GM18507 (cell line): ENCODE measurements at regions not wholly inside any gene's neighbourhood (a gene's known extent, or its start where the extent isn't known, plus 50 kb on each side); places are given as distances from the start of the nearest gene placed in this dataset.

ENCODE experiments used
- DNase-seq: peaks from one replicate; pipeline ENCODE4 v3.0.0; 2011; ENCODE audit warnings: low read depth; ENCODE audit not compliant: insufficient read length; ENCODE audit errors: extremely low spot score
- FAIRE-seq: peaks from 2 replicates; lab custom pipeline; 2011; peaks lifted over from hg19 to GRCh38; lab: Jason Lieb, UNC

- DNase-seq, result no peak
- no peak for FAIRE-seq
Measured at GRCh38 chr6:156725712-156726111, 51.5 kb upstream of the ARID1B start.

- FAIRE-seq (peak; percentile 81), DNase-seq (no peak)
Measured at GRCh38 chr6:156720691-156721685, 56.2 kb upstream of the ARID1B start.

GRCh38 chr6:156719720-156720563 is 57.2 kb upstream of the ARID1B start:
- DNase-seq, result peak; percentile 46
- FAIRE-seq, result peak; percentile 84

GRCh38 chr6:156719395-156719719 is 57.8 kb upstream of the ARID1B start:
- DNase-seq (no peak), FAIRE-seq (no peak)

- no peak for FAIRE-seq
- no peak for DNase-seq
Measured at GRCh38 chr6:156718647-156719394, 58.4 kb upstream of the ARID1B start.

- no peak for FAIRE-seq
- DNase-seq, result no peak
Measured at GRCh38 chr6:156717542-156717941, 59.6 kb upstream of the ARID1B start.

- FAIRE-seq (no peak), DNase-seq (no peak)
Measured at GRCh38 chr6:156715839-156716238, 61.3 kb upstream of the ARID1B start.

GRCh38 chr6:156713548-156713947 is 63.6 kb upstream of the ARID1B start:
- DNase-seq, result no peak
- peak; percentile 15 for FAIRE-seq

GRCh38 chr6:156710479-156710878 is 66.7 kb upstream of the ARID1B start:
- no peak for FAIRE-seq

GRCh38 chr6:156707818-156708217 is 69.4 kb upstream of the ARID1B start:
- no peak for DNase-seq
- FAIRE-seq, result no peak

More at GRCh38 chr6:156710479-156710878, 66.7 kb upstream of the ARID1B start:
- no peak for DNase-seq

- no peak for DNase-seq
- FAIRE-seq, result no peak
Measured at GRCh38 chr6:156703719-156704118, 73.5 kb upstream of the ARID1B start.

- DNase-seq (no peak), FAIRE-seq (no peak)
Measured at GRCh38 chr6:156701966-156702365, 75.2 kb upstream of the ARID1B start.

GRCh38 chr6:156700440-156701057 is 76.6 kb upstream of the ARID1B start:
- peak; percentile 51 for FAIRE-seq
- DNase-seq, result no peak

- FAIRE-seq (peak; percentile 12), DNase-seq (no peak)
Measured at GRCh38 chr6:156699935-156700334, 77.2 kb upstream of the ARID1B start.

GRCh38 chr6:156699017-156699421 is 78.2 kb upstream of the ARID1B start:
- no peak for FAIRE-seq

GRCh38 chr6:156698239-156699016 is 78.8 kb upstream of the ARID1B start:
- peak; percentile 98 for FAIRE-seq
- no peak for DNase-seq

More at GRCh38 chr6:156699017-156699421, 78.2 kb upstream of the ARID1B start:
- no peak for DNase-seq

GRCh38 chr6:156697225-156697830 is 79.8 kb upstream of the ARID1B start:
- DNase-seq (no peak), FAIRE-seq (no peak)

GRCh38 chr6:156695742-156696141 is 81.4 kb upstream of the ARID1B start:
- peak; percentile 59 for FAIRE-seq
- DNase-seq, result no peak
